ENCODE measurements at regions not wholly inside any gene's neighbourhood (a gene's known extent, or its start where the extent isn't known, plus 50 kb on each side); places are given as distances from the start of the nearest gene placed in this dataset.

GRCh38 chr1:63205776-63206175 lies 116.6 kb upstream of the FOXD3 start:
- DNase-seq: no peak

- no peak for DNase-seq
Observed at GRCh38 chr1:63214553-63214952, 107.8 kb upstream of the FOXD3 start.

- no peak for DNase-seq
Observed at GRCh38 chr1:63223426-63223825, 98.9 kb upstream of the FOXD3 start.

GRCh38 chr1:63230722-63231121 lies 91.6 kb upstream of the FOXD3 start:
- DNase-seq: no peak

- DNase-seq: no peak
Observed at GRCh38 chr1:63238721-63239120, 83.6 kb upstream of the FOXD3 start.

- no peak for DNase-seq
Observed at GRCh38 chr1:63245186-63245585, 77.2 kb upstream of the FOXD3 start.

GRCh38 chr1:63248216-63248615 lies 74.2 kb upstream of the FOXD3 start:
- DNase-seq: no peak

- DNase-seq: no peak
Observed at GRCh38 chr1:63255153-63255552, 67.2 kb upstream of the FOXD3 start.

GRCh38 chr1:63261736-63262458 lies 60.5 kb upstream of the FOXD3 start:
- DNase-seq: peak in 1 of 5 experiments; percentile 1

- no peak for DNase-seq
Observed at GRCh38 chr1:63262459-63262770, 60.0 kb upstream of the FOXD3 start.

GRCh38 chr1:63264161-63264560 lies 58.2 kb upstream of the FOXD3 start:
- DNase-seq: no peak

GRCh38 chr1:63266857-63267256 lies 55.5 kb upstream of the FOXD3 start:
- no peak for DNase-seq

GRCh38 chr1:63268876-63269275 lies 53.5 kb upstream of the FOXD3 start:
- no peak for DNase-seq

GRCh38 chr1:63269571-63269970 lies 52.8 kb upstream of the FOXD3 start:
- DNase-seq: no peak

Measured in T-helper 2 cell (primary cell).